CD8-positive, alpha-beta memory T cell (primary cell): ENCODE measurements at regions not wholly inside any gene's neighbourhood (a gene's known extent, or its start where the extent isn't known, plus 50 kb on each side); places are given as distances from the start of the nearest gene placed in this dataset.

Experiments used
- CTCF ChIA-PET: fragments of 350-600 bp; sonication (Branson Sonifier 250); formaldehyde crosslinking; loops from one replicate; lab custom pipeline; 2021; ENCODE audit warnings: antibody characterized with exemption; lab: Charles Lee
- POLR2A ChIA-PET: fragments of 350-600 bp; sonication (Branson Sonifier 250); formaldehyde crosslinking; loops from one replicate; lab custom pipeline; 2021; ENCODE audit warnings: antibody characterized with exemption; lab: Charles Lee
- DNase-seq, 5 donors: peaks; one replicate each; pipeline versions ENCODE4 v3.0.0 to v3.0.0-alpha.2; 2020 to 2022; ENCODE audit warnings: mixed read lengths in 1 of 5
- H3K27ac ChIP-seq: one replicate; pipeline ENCODE4 v1.7.0; 2013; ENCODE audit warnings: low read depth, mild to moderate bottlenecking, low read length, moderate library complexity
- H3K27me3 ChIP-seq: 2 replicates; pipeline ENCODE4 v1.7.0; 2013; ENCODE audit warnings: low read length, mild to moderate bottlenecking; ENCODE audit not compliant: insufficient read depth, poor library complexity, severe bottlenecking
- H3K36me3 ChIP-seq: 2 replicates; pipeline ENCODE4 v1.7.0; 2013; ENCODE audit warnings: mild to moderate bottlenecking, low read length, moderate library complexity; ENCODE audit not compliant: insufficient read depth
- H3K4me1 ChIP-seq: 2 replicates; pipeline ENCODE4 v1.7.0; 2013; ENCODE audit warnings: mild to moderate bottlenecking, low read length, moderate library complexity; ENCODE audit not compliant: insufficient read depth
- H3K4me3 ChIP-seq: 2 replicates; pipeline ENCODE4 v1.7.0; 2013; ENCODE audit warnings: mild to moderate bottlenecking, low read length
- H3K9me3 ChIP-seq: 2 replicates; pipeline ENCODE4 v1.7.0; 2013; ENCODE audit warnings: mild to moderate bottlenecking, low read length
- H3K27ac Mint-ChIP-seq, 8 donors: one replicate each; pipeline ENCODE4 v1.8.0; 2020 to 2021; ENCODE audit warnings: mixed read lengths in 8 of 8, mild to moderate bottlenecking in 6 of 8, inconsistent platforms in 3 of 8, moderate library complexity in 3 of 8
- H3K27me3 Mint-ChIP-seq, 2 donors: one replicate each; pipeline ENCODE4 v1.8.0; 2020 to 2021; ENCODE audit warnings: mixed read lengths in 2 of 2, mild to moderate bottlenecking in 1 of 2, moderate library complexity in 1 of 2
- H3K36me3 Mint-ChIP-seq, 3 donors: one replicate each; pipeline ENCODE4 v1.8.0; 2020 to 2021; ENCODE audit warnings: mixed read lengths in 3 of 3, inconsistent platforms in 1 of 3, mild to moderate bottlenecking in 1 of 3
- H3K4me1 Mint-ChIP-seq, 3 donors: one replicate each; pipeline ENCODE4 v1.8.0; 2020 to 2021; ENCODE audit warnings: mixed read lengths in 3 of 3, inconsistent platforms in 1 of 3, mild to moderate bottlenecking in 1 of 3
- H3K4me3 Mint-ChIP-seq, 7 donors: one replicate each; pipeline ENCODE4 v1.8.0; 2020 to 2021; ENCODE audit warnings: mixed read lengths in 7 of 7, mild to moderate bottlenecking in 6 of 7, moderate library complexity in 4 of 7, inconsistent platforms in 2 of 7
- H3K9me3 Mint-ChIP-seq, 5 donors: one replicate each; pipeline ENCODE4 v1.8.0; 2020 to 2022; ENCODE audit warnings: mixed read lengths in 5 of 5, mild to moderate bottlenecking in 3 of 5, moderate library complexity in 2 of 5, inconsistent platforms in 1 of 5

GRCh38 chr17:14919631-14920213 lies 345.4 kb downstream of the PMP22 start:
- POLR2A ChIA-PET, result no interaction called here
- no peak overlapping the region for H3K4me3 Mint-ChIP-seq

GRCh38 chr17:14919094-14919493 lies 346.0 kb downstream of the PMP22 start:
- Mint-ChIP-seq H3K27ac (no peak overlapping the region), H3K36me3 (no peaks in the 10 kb centered on the region), H3K4me1 (no peaks in the 10 kb centered on the region), H3K4me3 (no peak overlapping the region), H3K27me3 (peaks cover 3% of the 10 kb centered on the region in 2 donors), H3K9me3 (peaks cover 0 to 3% (median 0%) of the 10 kb centered on the region in 5 donors)
- no peak overlapping the region for H3K27ac ChIP-seq
- no peak for DNase-seq
- CTCF ChIA-PET, result interaction anchor here (0.8 kb wide), 1 partner anchor 9 kb away, joined by 3 read pairs; no protein-coding TSS in a partner anchor
- no peaks in the 10 kb centered on the region for H3K27me3 ChIP-seq
- H3K36me3 ChIP-seq, result no peaks in the 10 kb centered on the region
- no peaks in the 10 kb centered on the region for H3K4me1 ChIP-seq
- POLR2A ChIA-PET, result no interaction called here
- no peaks in the 10 kb centered on the region for H3K9me3 ChIP-seq
- no peak overlapping the region for H3K4me3 ChIP-seq

More at GRCh38 chr17:14919631-14920213, 345.4 kb downstream of the PMP22 start:
- Histone ChIP-seq H3K27ac (no peak overlapping the region), H3K9me3 (no peaks in the 10 kb centered on the region), H3K36me3 (no peaks in the 10 kb centered on the region), H3K27me3 (no peaks in the 10 kb centered on the region), H3K4me1 (no peaks in the 10 kb centered on the region), H3K4me3 (no peak overlapping the region)
- H3K36me3 Mint-ChIP-seq, result no peaks in the 10 kb centered on the region
- CTCF ChIA-PET, result interaction anchor here (0.8 kb wide), 1 partner anchor 8 kb away, joined by 3 read pairs; no protein-coding TSS in a partner anchor
- no peaks in the 10 kb centered on the region for H3K4me1 Mint-ChIP-seq
- H3K9me3 Mint-ChIP-seq, result peaks cover 0 to 3% (median 0%) of the 10 kb centered on the region in 5 donors
- no peak for DNase-seq
- H3K27ac Mint-ChIP-seq, result no peak overlapping the region
- peaks cover 3% of the 10 kb centered on the region in 2 donors for H3K27me3 Mint-ChIP-seq

- H3K9me3 Mint-ChIP-seq, result peaks cover 0 to 6% (median 4%) of the 10 kb centered on the region in 5 donors
- Histone ChIP-seq H3K4me3 (no peak overlapping the region), H3K27me3 (no peaks in the 10 kb centered on the region), H3K36me3 (no peaks in the 10 kb centered on the region), H3K27ac (no peak overlapping the region), H3K9me3 (no peaks in the 10 kb centered on the region), H3K4me1 (no peaks in the 10 kb centered on the region)
- DNase-seq, result no peak
- ChIA-PET CTCF (interaction anchor here (0.8 kb wide), 1 partner anchor 9 kb away, joined by 3 read pairs; no protein-coding TSS in a partner anchor), POLR2A (no interaction called here)
- H3K27me3 Mint-ChIP-seq, result peaks cover 3 to 8% of the 10 kb centered on the region in 2 donors
- H3K4me3 Mint-ChIP-seq, result no peak overlapping the region
- H3K36me3 Mint-ChIP-seq, result peaks cover 0 to 5% (median 0%) of the 10 kb centered on the region in 3 donors
- no peaks in the 10 kb centered on the region for H3K4me1 Mint-ChIP-seq
- no peak overlapping the region for H3K27ac Mint-ChIP-seq
Measured at GRCh38 chr17:14918540-14918939, 346.6 kb downstream of the PMP22 start.

- H3K27ac Mint-ChIP-seq, result no peak overlapping the region
- H3K36me3 Mint-ChIP-seq, result peaks cover 0 to 5% (median 0%) of the 10 kb centered on the region in 3 donors
Measured at GRCh38 chr17:14910916-14911315, 354.2 kb downstream of the PMP22 start.

GRCh38 chr17:14904386-14904785 lies 360.7 kb downstream of the PMP22 start:
- POLR2A ChIA-PET, result no interaction called here
- no peak overlapping the region for H3K27ac ChIP-seq
- Mint-ChIP-seq H3K27me3 (peaks cover 18 to 24% of the 10 kb centered on the region in 2 donors), H3K4me1 (no peaks in the 10 kb centered on the region), H3K4me3 (no peak overlapping the region), H3K36me3 (no peaks in the 10 kb centered on the region), H3K9me3 (peaks cover 0 to 1% (median 0%) of the 10 kb centered on the region in 5 donors), H3K27ac (no peak overlapping the region)
- no peaks in the 10 kb centered on the region for H3K27me3 ChIP-seq
- no peak for DNase-seq
- H3K36me3 ChIP-seq, result no peaks in the 10 kb centered on the region
- no peaks in the 10 kb centered on the region for H3K9me3 ChIP-seq
- CTCF ChIA-PET, result no interaction called here
- no peak overlapping the region for H3K4me3 ChIP-seq
- no peaks in the 10 kb centered on the region for H3K4me1 ChIP-seq

More at GRCh38 chr17:14910916-14911315, 354.2 kb downstream of the PMP22 start:
- POLR2A ChIA-PET, result no interaction called here
- no peaks in the 10 kb centered on the region for H3K9me3 ChIP-seq
- CTCF ChIA-PET, result no interaction called here
- H3K4me3 ChIP-seq, result no peak overlapping the region
- no peak overlapping the region for H3K27ac ChIP-seq
- Mint-ChIP-seq H3K4me3 (no peak overlapping the region), H3K27me3 (peaks cover 6 to 33% of the 10 kb centered on the region in 2 donors), H3K4me1 (peaks cover 0 to 2% (median 0%) of the 10 kb centered on the region in 3 donors), H3K9me3 (peaks cover 0 to 12% (median 4%) of the 10 kb centered on the region in 5 donors)
- no peaks in the 10 kb centered on the region for H3K36me3 ChIP-seq
- H3K4me1 ChIP-seq, result no peaks in the 10 kb centered on the region
- H3K27me3 ChIP-seq, result no peaks in the 10 kb centered on the region
- DNase-seq, result no peak

GRCh38 chr17:14903854-14904253 lies 361.3 kb downstream of the PMP22 start:
- Mint-ChIP-seq H3K27ac (no peak overlapping the region), H3K4me3 (no peak overlapping the region), H3K9me3 (peaks cover 0 to 1% (median 0%) of the 10 kb centered on the region in 5 donors), H3K36me3 (no peaks in the 10 kb centered on the region), H3K4me1 (no peaks in the 10 kb centered on the region), H3K27me3 (peaks cover 18 to 24% of the 10 kb centered on the region in 2 donors)
- Histone ChIP-seq H3K9me3 (no peaks in the 10 kb centered on the region), H3K27ac (no peak overlapping the region), H3K27me3 (no peaks in the 10 kb centered on the region), H3K36me3 (no peaks in the 10 kb centered on the region), H3K4me3 (no peak overlapping the region), H3K4me1 (no peaks in the 10 kb centered on the region)
- POLR2A ChIA-PET, result no interaction called here
- no peak for DNase-seq
- CTCF ChIA-PET, result no interaction called here

- no peaks in the 10 kb centered on the region for H3K4me1 Mint-ChIP-seq
- peaks cover 13 to 24% of the 10 kb centered on the region in 2 donors for H3K27me3 Mint-ChIP-seq
- peaks cover 0 to 11% (median 5%) of the 10 kb centered on the region in 5 donors for H3K9me3 Mint-ChIP-seq
- Histone ChIP-seq H3K27ac (no peak overlapping the region), H3K4me3 (no peak overlapping the region), H3K9me3 (no peaks in the 10 kb centered on the region), H3K4me1 (no peaks in the 10 kb centered on the region), H3K27me3 (no peaks in the 10 kb centered on the region), H3K36me3 (no peaks in the 10 kb centered on the region)
- no peak for DNase-seq
- ChIA-PET CTCF (no interaction called here), POLR2A (no interaction called here)
- H3K27ac Mint-ChIP-seq, result no peak overlapping the region
- H3K4me3 Mint-ChIP-seq, result no peak overlapping the region
- H3K36me3 Mint-ChIP-seq, result no peaks in the 10 kb centered on the region
Measured at GRCh38 chr17:14902803-14903202, 362.3 kb downstream of the PMP22 start.

GRCh38 chr17:14902297-14902696 lies 362.8 kb downstream of the PMP22 start:
- ChIA-PET CTCF (no interaction called here), POLR2A (no interaction called here)
- Mint-ChIP-seq H3K27me3 (peaks cover 13 to 21% of the 10 kb centered on the region in 2 donors), H3K4me3 (no peak overlapping the region), H3K36me3 (no peaks in the 10 kb centered on the region), H3K27ac (no peak overlapping the region), H3K9me3 (peaks cover 0 to 14% (median 5%) of the 10 kb centered on the region in 5 donors), H3K4me1 (no peaks in the 10 kb centered on the region)
- no peak for DNase-seq
- H3K36me3 ChIP-seq, result no peaks in the 10 kb centered on the region
- H3K4me3 ChIP-seq, result no peak overlapping the region
- H3K27ac ChIP-seq, result no peak overlapping the region
- H3K4me1 ChIP-seq, result no peaks in the 10 kb centered on the region
- H3K9me3 ChIP-seq, result no peaks in the 10 kb centered on the region
- H3K27me3 ChIP-seq, result no peaks in the 10 kb centered on the region
